Right ventricle myocardium superior (tissue), 1 donor: ENCODE measurements at regions not wholly inside any gene's neighbourhood (a gene's known extent, or its start where the extent isn't known, plus 50 kb on each side); places are given as distances from the start of the nearest gene placed in this dataset.

Experiments used
- ATAC-seq: fragments of 200-7000 bp; cut with Tn5 transposase; one replicate; pipeline ENCODE4 v1.9.1; 2020; ENCODE audit warnings: mild to moderate bottlenecking; ENCODE audit not compliant: poor library complexity
- DNase-seq: peaks from one replicate; pipeline ENCODE4 v3.0.0-alpha.2; 2020
- intact Hi-C: fragments of 100-400 bp; cut with DNase I; formaldehyde crosslinking; loops from one replicate; pipeline ENCODE4 v1.11.2; 2022
- donor health status: DM: no; HTN: yes; CAD: no; lungs with severe emphysema.

GRCh38 chrX:63913719-63914118 lies 128.7 kb upstream of the ARHGEF9 start:
- intact Hi-C loops: no loop called here
- ATAC-seq: no peak
- DNase-seq: no peak

- intact Hi-C loops: no loop called here
- ATAC-seq (no peak), DNase-seq (no peak)
Measured at GRCh38 chrX:63889001-63889400, 104.0 kb upstream of the ARHGEF9 start.

GRCh38 chrX:63884821-63885790 lies 100.1 kb upstream of the ARHGEF9 start:
- DNase-seq (no peak), ATAC-seq (no peak)
- intact Hi-C loops: no loop called here

- intact Hi-C loops: no loop called here
Measured at GRCh38 chrX:63869506-63869905, 84.5 kb upstream of the ARHGEF9 start.

GRCh38 chrX:63855896-63856295 lies 70.9 kb upstream of the ARHGEF9 start:
- ATAC-seq: no peak
- intact Hi-C loops: no loop called here
- DNase-seq: no peak

More at GRCh38 chrX:63869506-63869905, 84.5 kb upstream of the ARHGEF9 start:
- ATAC-seq: no peak
- no peak for DNase-seq

GRCh38 chrX:63835361-63835760 lies 50.3 kb upstream of the ARHGEF9 start:
- no peak for ATAC-seq
- intact Hi-C loops: no loop called here
- DNase-seq: no peak
